Neural cell (in vitro differentiated cells): ENCODE measurements at regions not wholly inside any gene's neighbourhood (a gene's known extent, or its start where the extent isn't known, plus 50 kb on each side); places are given as distances from the start of the nearest gene placed in this dataset.

Source experiments
- H2AFZ ChIP-seq: fragments of 200-600, 300-800 bp; sonication (generic), shearing (Covaris generic); 2 replicates; pipeline ENCODE4 v1.6.0; 2014; ENCODE audit warnings: low read depth, mild to moderate bottlenecking, antibody characterized with exemption, low read length, moderate library complexity
- H3F3A ChIP-seq: fragments of 200-600 bp; shearing (Covaris generic); 2 replicates; pipeline ENCODE4 v1.6.1; 2016; ENCODE audit warnings: mild to moderate bottlenecking, moderate library complexity, mixed read lengths, antibody characterized with exemption, low read length; ENCODE audit not compliant: insufficient read depth, poor library complexity, severe bottlenecking
- H3K27ac ChIP-seq: fragments of 200-600, 300-800 bp; sonication (generic), shearing (Covaris generic); 2 replicates; pipeline ENCODE4 v1.5.1; 2014; ENCODE audit warnings: mild to moderate bottlenecking, low read length, moderate library complexity
- H3K27me3 ChIP-seq: fragments of 300-800, 200-600 bp; sonication (generic), shearing (Covaris generic); 2 replicates; pipeline ENCODE4 v1.6.0; 2014; ENCODE audit warnings: mild to moderate bottlenecking, low read depth, low read length, moderate library complexity; ENCODE audit not compliant: insufficient read depth
- H3K36me3 ChIP-seq: fragments of 300-800, 200-600 bp; sonication (generic), shearing (Covaris generic); 2 replicates; pipeline ENCODE4 v1.5.1; 2014; ENCODE audit warnings: mild to moderate bottlenecking, antibody characterized with exemption, low read length, moderate library complexity; ENCODE audit not compliant: insufficient read depth
- H3K4me2 ChIP-seq: fragments of 300-800, 200-600 bp; sonication (generic), shearing (Covaris generic); 2 replicates; pipeline ENCODE4 v1.6.0; 2014; ENCODE audit warnings: mild to moderate bottlenecking, low read length
- H3K4me3 ChIP-seq: fragments of 300-800, 200-600 bp; sonication (generic), shearing (Covaris generic); 2 replicates; pipeline ENCODE4 v1.5.1; 2014; ENCODE audit warnings: mild to moderate bottlenecking, low read length, moderate library complexity
- H3K79me2 ChIP-seq: fragments of 200-600 bp; shearing (Covaris generic); replicated peaks from 2 replicates; pipeline ENCODE4 v1.6.0; 2014; ENCODE audit warnings: mild to moderate bottlenecking, low read length, moderate library complexity; ENCODE audit not compliant: insufficient read depth
- H3K9ac ChIP-seq: fragments of 300-800, 200-600 bp; sonication (generic), shearing (Covaris generic); 2 replicates; pipeline ENCODE4 v1.6.1; 2016; ENCODE audit warnings: mild to moderate bottlenecking, low read length, mixed read lengths
- H3K9me2 ChIP-seq: fragments of 200-600 bp; shearing (Covaris generic); 2 replicates; pipeline ENCODE4 v1.6.1; 2016; ENCODE audit warnings: mild to moderate bottlenecking, low read length, mixed read lengths; ENCODE audit not compliant: insufficient read depth
- H3K9me3 ChIP-seq: fragments of 200-600, 300-800 bp; sonication (generic), shearing (Covaris generic); 2 replicates; pipeline ENCODE4 v1.6.1; 2016; ENCODE audit warnings: mild to moderate bottlenecking, mixed run types, low read length, moderate library complexity, mixed read lengths
- H4K20me1 ChIP-seq: fragments of 200-600 bp; shearing (Covaris generic); 2 replicates; pipeline ENCODE4 v1.6.1; 2016; ENCODE audit warnings: mild to moderate bottlenecking, mixed run types; ENCODE audit not compliant: insufficient read depth
- CTCF ChIP-seq: fragments of 450-650 bp; IDR thresholded peaks from 2 replicates; pipeline ENCODE4 v1.5.1; 2014; ENCODE audit warnings: antibody characterized with exemption, mild to moderate bottlenecking, moderate library complexity; ENCODE audit not compliant: poor library complexity, severe bottlenecking
- EP300 ChIP-seq: fragments of 450-650 bp; conservative IDR thresholded peaks from 2 replicates; pipeline ENCODE4 v1.6.1; 2014; ENCODE audit warnings: antibody characterized with exemption, mild to moderate bottlenecking, moderate library complexity; ENCODE audit not compliant: poor library complexity, severe bottlenecking
- EZH2 ChIP-seq: fragments of 200-600, 300-800 bp; shearing (Covaris generic), sonication (generic); IDR thresholded peaks from 2 replicates; pipeline ENCODE4 v1.6.1; 2014; ENCODE audit warnings: antibody characterized with exemption, low read length, borderline replicate concordance, mild to moderate bottlenecking; ENCODE audit not compliant: insufficient read depth, poor library complexity, severe bottlenecking
- MXI1 ChIP-seq: fragments of 450-650 bp; conservative IDR thresholded peaks from 2 replicates; pipeline ENCODE4 v1.6.1; 2014; ENCODE audit warnings: antibody characterized with exemption, mild to moderate bottlenecking; ENCODE audit not compliant: poor library complexity, severe bottlenecking
- POLR2AphosphoS5 ChIP-seq: IDR thresholded peaks from 2 replicates; pipeline ENCODE4 v1.6.1; 2012
- RAD21 ChIP-seq: fragments of 450-650 bp; conservative IDR thresholded peaks from 2 replicates; pipeline ENCODE4 v1.6.1; 2014; ENCODE audit warnings: antibody characterized with exemption, mild to moderate bottlenecking, moderate library complexity
- SMC3 ChIP-seq: fragments of 450-650 bp; conservative IDR thresholded peaks from 2 replicates; pipeline ENCODE4 v1.6.1; 2014; ENCODE audit warnings: antibody characterized with exemption, mild to moderate bottlenecking, moderate library complexity; ENCODE audit not compliant: poor library complexity
- TAF1 ChIP-seq: IDR thresholded peaks from 2 replicates; pipeline ENCODE4 v1.6.1; 2012; ENCODE audit warnings: low read depth
- TF ChIP-seq, protein P1 (sequence below): IDR thresholded peaks from 2 replicates; pipeline ENCODE4 v1.6.1; 2012; ENCODE audit warnings: borderline replicate concordance

DNA sequence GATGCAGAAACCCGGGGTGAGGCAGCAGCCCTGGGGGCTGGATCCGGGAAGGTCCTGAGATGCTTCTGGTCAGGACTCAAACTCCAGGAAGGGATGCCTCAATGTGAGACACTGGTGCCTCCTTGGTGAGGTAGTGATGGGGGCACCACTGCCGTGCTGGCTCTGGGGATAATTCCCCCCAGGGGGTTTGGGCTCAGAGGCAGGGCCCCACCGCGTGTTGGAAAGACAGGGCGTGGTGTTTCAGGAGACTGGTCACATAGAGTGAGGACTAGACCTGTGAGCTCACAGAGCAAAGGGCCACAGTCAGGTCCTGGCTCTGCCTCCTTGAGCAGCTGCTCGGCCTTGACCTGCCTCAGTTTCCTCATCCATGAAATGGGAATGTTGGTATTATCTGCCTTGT is 361.9 kb downstream of the GLRX3 start:
- Histone ChIP-seq H3K4me3 (no peak overlapping the region), H3K9me2 (no peaks in the 10 kb centered on the region), H2AFZ (no peak overlapping the region), H3K4me2 (no peak overlapping the region), H4K20me1 (no peaks in the 10 kb centered on the region), H3K27ac (no peak overlapping the region), H3K9me3 (no peaks in the 10 kb centered on the region), H3F3A (no peaks in the 10 kb centered on the region), H3K79me2 (no peaks in the 10 kb centered on the region), H3K27me3 (no peaks in the 10 kb centered on the region), H3K9ac (no peak overlapping the region), H3K36me3 (no peaks in the 10 kb centered on the region)
- no peak for TF ChIP-seq EP300
- TF ChIP-seq CTCF: no peak
- no peak for TF ChIP-seq TAF1
- TF ChIP-seq MXI1: no peak
- no peak for TF ChIP-seq EZH2
- TF ChIP-seq, protein P1, sequence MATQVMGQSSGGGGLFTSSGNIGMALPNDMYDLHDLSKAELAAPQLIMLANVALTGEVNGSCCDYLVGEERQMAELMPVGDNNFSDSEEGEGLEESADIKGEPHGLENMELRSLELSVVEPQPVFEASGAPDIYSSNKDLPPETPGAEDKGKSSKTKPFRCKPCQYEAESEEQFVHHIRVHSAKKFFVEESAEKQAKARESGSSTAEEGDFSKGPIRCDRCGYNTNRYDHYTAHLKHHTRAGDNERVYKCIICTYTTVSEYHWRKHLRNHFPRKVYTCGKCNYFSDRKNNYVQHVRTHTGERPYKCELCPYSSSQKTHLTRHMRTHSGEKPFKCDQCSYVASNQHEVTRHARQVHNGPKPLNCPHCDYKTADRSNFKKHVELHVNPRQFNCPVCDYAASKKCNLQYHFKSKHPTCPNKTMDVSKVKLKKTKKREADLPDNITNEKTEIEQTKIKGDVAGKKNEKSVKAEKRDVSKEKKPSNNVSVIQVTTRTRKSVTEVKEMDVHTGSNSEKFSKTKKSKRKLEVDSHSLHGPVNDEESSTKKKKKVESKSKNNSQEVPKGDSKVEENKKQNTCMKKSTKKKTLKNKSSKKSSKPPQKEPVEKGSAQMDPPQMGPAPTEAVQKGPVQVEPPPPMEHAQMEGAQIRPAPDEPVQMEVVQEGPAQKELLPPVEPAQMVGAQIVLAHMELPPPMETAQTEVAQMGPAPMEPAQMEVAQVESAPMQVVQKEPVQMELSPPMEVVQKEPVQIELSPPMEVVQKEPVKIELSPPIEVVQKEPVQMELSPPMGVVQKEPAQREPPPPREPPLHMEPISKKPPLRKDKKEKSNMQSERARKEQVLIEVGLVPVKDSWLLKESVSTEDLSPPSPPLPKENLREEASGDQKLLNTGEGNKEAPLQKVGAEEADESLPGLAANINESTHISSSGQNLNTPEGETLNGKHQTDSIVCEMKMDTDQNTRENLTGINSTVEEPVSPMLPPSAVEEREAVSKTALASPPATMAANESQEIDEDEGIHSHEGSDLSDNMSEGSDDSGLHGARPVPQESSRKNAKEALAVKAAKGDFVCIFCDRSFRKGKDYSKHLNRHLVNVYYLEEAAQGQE: no peak
- no peak for TF ChIP-seq POLR2AphosphoS5
- no peak for TF ChIP-seq RAD21
- no peak for TF ChIP-seq SMC3

DNA sequence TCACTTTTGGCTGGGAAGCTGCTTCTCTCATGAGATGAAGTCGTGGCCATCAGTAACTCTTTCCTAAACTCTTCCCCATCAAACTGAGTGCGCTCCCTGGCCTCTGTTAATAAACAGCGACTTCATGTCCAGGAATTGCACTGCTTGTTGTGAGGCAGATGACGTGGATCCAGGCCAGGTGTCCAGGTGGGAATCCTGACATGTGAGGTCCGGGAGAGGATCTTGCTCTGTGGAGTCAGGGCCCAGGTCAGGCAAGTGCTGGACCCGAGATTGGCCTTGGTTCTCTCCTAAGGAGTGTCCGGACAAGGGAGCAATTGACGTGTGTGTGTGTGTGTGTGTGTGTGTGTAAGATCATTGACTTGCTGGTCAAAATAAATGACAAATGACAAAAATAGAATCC is 362.7 kb downstream of the GLRX3 start:
- no peaks in the 10 kb centered on the region for H3F3A ChIP-seq
- no peak overlapping the region for H3K27ac ChIP-seq
- H3K36me3 ChIP-seq: no peaks in the 10 kb centered on the region
- H3K9me3 ChIP-seq: no peaks in the 10 kb centered on the region
- H2AFZ ChIP-seq: no peak overlapping the region
- no peaks in the 10 kb centered on the region for H3K79me2 ChIP-seq
- no peak overlapping the region for H3K9ac ChIP-seq
- H3K27me3 ChIP-seq: no peaks in the 10 kb centered on the region
- H3K9me2 ChIP-seq: no peaks in the 10 kb centered on the region
- H4K20me1 ChIP-seq: no peaks in the 10 kb centered on the region
- TF ChIP-seq TAF1 (no peak), RAD21 (no peak), POLR2AphosphoS5 (no peak), EZH2 (no peak), EP300 (no peak), MXI1 (no peak), CTCF (no peak)
- TF ChIP-seq, protein P1: no peak
- no peak overlapping the region for H3K4me2 ChIP-seq
- no peak overlapping the region for H3K4me3 ChIP-seq
